Tibial artery (tissue), 4 donors: ENCODE measurements at regions not wholly inside any gene's neighbourhood (a gene's known extent, or its start where the extent isn't known, plus 50 kb on each side); places are given as distances from the start of the nearest gene placed in this dataset.
"Not testable (repeated sequence)": the region's sequence is repeated elsewhere in the genome, so short reads cannot be mapped to it uniquely, and the experiment has no call there.

Source experiments
- DNase-seq, 2 donors: peaks; one replicate each; pipeline ENCODE4 v3.0.0-alpha.2; 2019
- H3K27ac ChIP-seq, 2 donors: fragments of 200-600 bp; sonication (generic) in 1 of 2; 1 replicate in 1 of 2; 2 replicates in 1 of 2; pipeline ENCODE4 v1.5.1; 2018 to 2019; ENCODE audit warnings: mild to moderate bottlenecking in 1 of 2
- H3K27me3 ChIP-seq, 2 donors: fragments of 200-600 bp; sonication (generic) in 1 of 2; one replicate each; pipeline versions ENCODE4 v1.5.1 to v1.6.0; 2016 to 2019
- H3K36me3 ChIP-seq, 3 donors: fragments of 200-600 bp; sonication (generic) in 2 of 3; one replicate each; pipeline ENCODE4 v1.5.1; 2016 to 2019; ENCODE audit warnings: mild to moderate bottlenecking in 2 of 3
- H3K4me1 ChIP-seq, 4 donors: fragments of 200-600 bp; sonication (generic) in 2 of 4; 1 replicate in 3 of 4; 2 replicates in 1 of 4; pipeline ENCODE4 v1.5.1; 2016 to 2019
- H3K4me3 ChIP-seq, 2 donors: fragments of 200-600 bp; sonication (generic) in 1 of 2; 1 replicate in 1 of 2; 2 replicates in 1 of 2; pipeline ENCODE4 v1.5.1; 2018 to 2019; ENCODE audit warnings: mild to moderate bottlenecking in 2 of 2
- H3K9me3 ChIP-seq, 3 donors: fragments of 200-600 bp; sonication (generic) in 1 of 3; one replicate each; pipeline ENCODE4 v1.5.1; 2016 to 2019
- intact Hi-C: fragments of 100-400 bp; cut with DNase I; formaldehyde crosslinking; loops from one replicate; pipeline ENCODE4 v1.15.0; 2023; ENCODE audit warnings: low total_unique reads
- TF ChIP-seq, protein P1 (sequence below), 2 experiments: fragments of 200-600 bp in 1 of 2; fragments of 450-650 bp in 1 of 2; IDR thresholded peaks; one replicate each; pipeline ENCODE4 v1.5.1; 2017 to 2019; ENCODE audit warnings: antibody characterized with exemption in 2 of 2, mild to moderate bottlenecking in 1 of 2, moderate library complexity in 1 of 2

DNA sequence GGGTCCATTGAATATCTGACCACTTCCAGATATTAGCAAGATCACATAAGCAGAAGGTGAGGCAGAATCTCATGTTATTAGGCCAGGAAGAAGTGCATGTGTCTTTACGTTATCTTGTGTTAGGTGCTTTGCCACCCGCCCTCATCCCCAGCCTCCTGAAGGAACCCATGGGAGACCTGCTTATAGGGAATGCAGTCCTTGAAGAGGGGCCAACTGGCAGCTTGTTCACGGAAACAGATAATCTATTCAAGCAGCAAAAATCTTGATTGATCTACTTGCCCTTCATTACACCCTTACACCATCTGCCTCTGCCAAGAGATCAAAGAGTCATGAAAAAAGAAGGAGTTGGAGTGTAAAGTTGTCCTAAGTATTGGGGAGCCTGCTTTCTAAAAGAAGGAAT, 576.4 kb downstream of the HTR1B start:
- Histone ChIP-seq H3K27me3 (no peaks in the 10 kb centered on the region), H3K4me1 (peaks cover 0 to 37% (median 9%) of the 10 kb centered on the region in 4 donors), H3K9me3 (peaks cover 0 to 4% (median 0%) of the 10 kb centered on the region in 3 donors), H3K27ac (peak overlapping the region; percentile 57 to 73), H3K4me3 (no peak overlapping the region), H3K36me3 (no peaks in the 10 kb centered on the region)
- DNase-seq: no peak
- intact Hi-C loops: loop anchor here (10.0 kb wide), 1 partner anchor 568 kb away; no protein-coding TSS in a partner anchor
- TF ChIP-seq, protein P1, sequence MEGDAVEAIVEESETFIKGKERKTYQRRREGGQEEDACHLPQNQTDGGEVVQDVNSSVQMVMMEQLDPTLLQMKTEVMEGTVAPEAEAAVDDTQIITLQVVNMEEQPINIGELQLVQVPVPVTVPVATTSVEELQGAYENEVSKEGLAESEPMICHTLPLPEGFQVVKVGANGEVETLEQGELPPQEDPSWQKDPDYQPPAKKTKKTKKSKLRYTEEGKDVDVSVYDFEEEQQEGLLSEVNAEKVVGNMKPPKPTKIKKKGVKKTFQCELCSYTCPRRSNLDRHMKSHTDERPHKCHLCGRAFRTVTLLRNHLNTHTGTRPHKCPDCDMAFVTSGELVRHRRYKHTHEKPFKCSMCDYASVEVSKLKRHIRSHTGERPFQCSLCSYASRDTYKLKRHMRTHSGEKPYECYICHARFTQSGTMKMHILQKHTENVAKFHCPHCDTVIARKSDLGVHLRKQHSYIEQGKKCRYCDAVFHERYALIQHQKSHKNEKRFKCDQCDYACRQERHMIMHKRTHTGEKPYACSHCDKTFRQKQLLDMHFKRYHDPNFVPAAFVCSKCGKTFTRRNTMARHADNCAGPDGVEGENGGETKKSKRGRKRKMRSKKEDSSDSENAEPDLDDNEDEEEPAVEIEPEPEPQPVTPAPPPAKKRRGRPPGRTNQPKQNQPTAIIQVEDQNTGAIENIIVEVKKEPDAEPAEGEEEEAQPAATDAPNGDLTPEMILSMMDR (IDR thresholded peaks at IDR 0.05): no peak

DNA sequence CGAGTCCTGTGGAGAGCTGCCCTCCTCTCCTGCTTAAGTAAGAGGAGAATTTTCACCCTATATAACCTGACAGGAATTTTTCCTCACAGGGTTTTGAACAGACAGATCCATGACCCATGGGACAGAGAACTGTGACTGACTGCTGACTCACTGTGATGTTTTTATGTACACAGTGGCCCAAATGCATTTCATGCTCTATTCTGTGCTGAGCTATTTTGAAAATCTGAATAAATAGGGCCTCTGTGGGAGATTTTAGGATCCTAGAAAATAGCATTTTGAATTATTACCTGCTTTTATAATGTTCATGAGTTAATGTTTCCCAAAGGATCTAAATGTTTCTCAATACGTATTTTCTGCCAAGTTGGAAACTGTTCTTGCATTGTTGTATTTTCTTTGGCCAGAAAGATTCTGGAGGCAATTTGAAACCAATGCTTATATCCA, 577.4 kb downstream of the HTR1B start:
- Histone ChIP-seq H3K36me3 (no peaks in the 10 kb centered on the region), H3K9me3 (peaks cover 0 to 4% (median 0%) of the 10 kb centered on the region in 3 donors), H3K27ac (peak overlapping the region; percentile 73 to 75), H3K27me3 (no peaks in the 10 kb centered on the region), H3K4me1 (peaks cover 0 to 44% (median 9%) of the 10 kb centered on the region in 4 donors), H3K4me3 (no peak overlapping the region)
- DNase-seq: no peak
- intact Hi-C loops: loop anchor here (10.0 kb wide), 1 partner anchor 569 kb away; no protein-coding TSS in a partner anchor
- TF ChIP-seq, protein P1 (IDR thresholded peaks at IDR 0.05): no peak

DNA sequence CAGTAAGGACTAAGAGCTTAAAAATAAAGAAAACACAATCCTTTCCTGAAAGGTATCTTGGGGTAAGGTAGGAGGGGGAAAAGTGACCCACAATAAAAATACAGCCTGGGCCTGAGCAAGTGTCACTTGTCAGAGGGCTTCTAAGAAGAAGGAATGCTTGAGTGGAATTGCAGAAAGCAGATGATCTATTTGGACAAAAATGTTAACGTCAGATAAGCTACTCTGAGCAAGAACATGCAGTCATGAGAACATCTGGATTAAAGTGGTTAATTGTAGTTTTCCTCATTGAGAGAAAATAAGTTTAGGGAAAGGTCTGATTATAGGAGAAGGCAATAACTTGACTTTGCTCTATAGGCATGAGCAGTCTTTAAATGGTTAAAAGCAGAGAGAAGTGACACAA, 581.9 kb downstream of the HTR1B start:
- intact Hi-C loops: loop anchor here (10.0 kb wide), 1 partner anchor 573 kb away; no protein-coding TSS in a partner anchor
- TF ChIP-seq, protein P1 (IDR thresholded peaks at IDR 0.05): no peak

DNA sequence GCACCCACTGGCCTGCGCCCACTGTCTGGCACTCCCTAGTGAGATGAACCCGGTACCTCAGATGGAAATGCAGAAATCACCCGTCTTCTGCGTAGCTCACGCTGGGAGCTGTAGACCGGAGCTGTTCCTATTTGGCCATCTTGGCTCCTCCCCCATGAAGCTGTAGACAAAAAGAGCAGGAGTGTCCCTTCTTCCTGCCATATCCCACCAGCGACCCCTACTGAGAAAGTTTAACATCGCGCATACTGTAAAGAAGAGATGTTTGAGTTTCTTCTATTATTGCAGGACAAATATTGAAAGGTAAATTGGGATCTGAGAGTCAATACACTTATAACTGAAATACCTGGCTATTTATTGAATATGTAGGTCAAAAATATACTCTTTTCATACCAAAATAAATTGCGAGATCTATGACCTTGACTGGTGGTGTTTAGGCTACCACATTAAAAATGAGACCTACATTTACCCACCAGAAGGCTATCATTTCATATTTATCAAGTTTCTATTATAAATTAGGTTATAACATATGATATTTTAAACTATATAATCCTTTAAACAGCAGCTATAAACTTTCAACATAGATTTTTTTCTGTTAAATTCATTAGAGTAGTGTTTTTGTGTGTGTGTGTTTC, 586.3 kb downstream of the HTR1B start:
- TF ChIP-seq, protein P1 (IDR thresholded peaks at IDR 0.05): peak; percentile 20 to 39
- intact Hi-C loops: no loop called here
- Histone ChIP-seq H3K9me3 (peaks cover 0 to 5% (median 0%) of the 10 kb centered on the region in 3 donors), H3K27ac (no peak overlapping the region), H3K27me3 (no peaks in the 10 kb centered on the region), H3K36me3 (no peaks in the 10 kb centered on the region), H3K4me3 (peak overlapping the region; percentile 16 to 32), H3K4me1 (peaks cover 0 to 13% (median 0%) of the 10 kb centered on the region in 4 donors)
- DNase-seq: no peak

More for the DNA sequence above, 581.9 kb downstream of the HTR1B start:
- no peak for DNase-seq
- H3K4me3 ChIP-seq: no peak overlapping the region
- H3K9me3 ChIP-seq: no peaks in the 10 kb centered on the region
- peaks cover 0 to 43% (median 9%) of the 10 kb centered on the region in 4 donors for H3K4me1 ChIP-seq
- no peaks in the 10 kb centered on the region for H3K36me3 ChIP-seq
- H3K27ac ChIP-seq: no peak overlapping the region
- H3K27me3 ChIP-seq: no peaks in the 10 kb centered on the region

DNA sequence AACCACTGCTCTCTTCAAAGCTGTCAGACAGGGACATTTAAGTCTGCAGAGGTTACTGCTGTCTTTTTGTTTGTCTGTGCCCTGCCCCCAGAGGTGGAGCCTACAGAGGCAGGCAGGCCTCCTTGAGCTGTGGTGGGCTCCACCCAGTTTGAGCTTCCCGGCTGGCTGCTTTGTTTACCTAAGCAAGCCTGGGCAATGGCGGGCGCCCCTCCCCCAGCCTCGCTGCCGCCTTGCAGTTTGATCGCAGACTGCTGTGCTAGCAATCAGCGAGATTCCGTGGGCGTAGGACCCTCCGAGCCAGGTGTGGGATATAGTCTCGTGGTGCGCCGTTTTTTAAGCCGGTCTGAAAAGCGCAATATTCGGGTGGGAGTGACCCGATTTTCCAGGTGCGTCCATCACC, 586.9 kb downstream of the HTR1B start:
- H3K27ac ChIP-seq, H3K36me3 ChIP-seq, DNase-seq, H3K27me3 ChIP-seq, H3K9me3 ChIP-seq, intact Hi-C loops: not testable (repeated sequence)
- peak overlapping the region in 1 of 2 donors; percentile 32 for H3K4me3 ChIP-seq
- peaks cover 0 to 11% (median 0%) of the 10 kb centered on the region in 4 donors for H3K4me1 ChIP-seq

DNA sequence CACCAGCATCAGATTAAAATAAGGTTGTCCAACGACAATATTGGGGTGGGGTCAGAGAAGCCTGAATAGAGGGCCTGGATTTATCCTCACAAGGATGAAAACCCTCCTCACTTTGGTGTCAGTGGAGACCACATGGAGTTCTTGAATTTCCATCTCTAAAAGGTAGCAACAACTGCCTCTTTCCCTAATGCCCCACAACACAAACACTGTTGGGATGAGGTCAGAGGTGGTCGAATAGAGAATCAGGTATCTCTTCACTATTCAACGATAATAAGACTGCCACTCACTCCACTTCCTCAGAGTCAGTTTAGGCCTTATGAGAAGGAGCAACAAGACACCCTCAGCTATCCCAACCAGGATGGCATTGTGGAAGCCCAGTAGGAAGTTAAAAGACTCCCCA, 596.1 kb downstream of the HTR1B start:
- Histone ChIP-seq H3K27ac (peak overlapping the region; percentile 54 to 61), H3K4me1 (peaks cover 0 to 52% (median 6%) of the 10 kb centered on the region in 4 donors), H3K27me3 (no peaks in the 10 kb centered on the region), H3K4me3 (no peak overlapping the region), H3K9me3 (no peaks in the 10 kb centered on the region), H3K36me3 (no peaks in the 10 kb centered on the region)
- TF ChIP-seq, protein P1 (IDR thresholded peaks at IDR 0.05): no peak
- DNase-seq: no peak
- intact Hi-C loops: no loop called here
